ENCODE measurements at regions not wholly inside any gene's neighbourhood (a gene's known extent, or its start where the extent isn't known, plus 50 kb on each side); places are given as distances from the start of the nearest gene placed in this dataset.

GRCh38 chr15:31774045-31774444 is 256.3 kb upstream of the CHRNA7 start:
- no peaks in the 10 kb centered on the region for H3K9me3 ChIP-seq
- DNase-seq (ENCODE audit: low spot score) (no peak), ATAC-seq (ENCODE audit: insufficient number of reproducible peaks, low FRiP score, low read depth) (no peak)
- no peaks in the 10 kb centered on the region for H3K27me3 ChIP-seq (replicated peaks; ENCODE audit: insufficient read depth)
- TF ChIP-seq CTCF (IDR thresholded peaks at IDR 0.05): no peak
- H3K4me3 ChIP-seq: no peak overlapping the region
- no peaks in the 10 kb centered on the region for H3K4me1 ChIP-seq (ENCODE audit: control insufficient read depth in 1 of 2, low read depth in 2 of 2)
- H3K36me3 ChIP-seq: no peaks in the 10 kb centered on the region
- no peak overlapping the region for H3K27ac ChIP-seq

GRCh38 chr15:31776039-31776438 is 254.3 kb upstream of the CHRNA7 start:
- Histone ChIP-seq H3K9me3 (no peaks in the 10 kb centered on the region), H3K4me3 (no peak overlapping the region), H3K4me1 (ENCODE audit: control insufficient read depth in 1 of 2, low read depth in 2 of 2) (no peaks in the 10 kb centered on the region), H3K36me3 (no peaks in the 10 kb centered on the region), H3K27ac (no peak overlapping the region), H3K27me3 (replicated peaks; ENCODE audit: insufficient read depth) (no peaks in the 10 kb centered on the region)
- DNase-seq (ENCODE audit: low spot score): no peak
- ATAC-seq (ENCODE audit: insufficient number of reproducible peaks, low FRiP score, low read depth): no peak
- TF ChIP-seq CTCF (IDR thresholded peaks at IDR 0.05): no peak

GRCh38 chr15:31781261-31781660 is 249.1 kb upstream of the CHRNA7 start:
- DNase-seq (ENCODE audit: low spot score) (no peak), ATAC-seq (ENCODE audit: insufficient number of reproducible peaks, low FRiP score, low read depth) (no peak)
- Histone ChIP-seq H3K4me3 (no peak overlapping the region), H3K9me3 (no peaks in the 10 kb centered on the region), H3K27ac (no peak overlapping the region), H3K27me3 (replicated peaks; ENCODE audit: insufficient read depth) (no peaks in the 10 kb centered on the region), H3K4me1 (ENCODE audit: control insufficient read depth in 1 of 2, low read depth in 2 of 2) (no peaks in the 10 kb centered on the region), H3K36me3 (no peaks in the 10 kb centered on the region)
- no peak for TF ChIP-seq CTCF (IDR thresholded peaks at IDR 0.05)

GRCh38 chr15:31782016-31782783 is 248.1 kb upstream of the CHRNA7 start:
- Histone ChIP-seq H3K4me3 (no peak overlapping the region), H3K9me3 (no peaks in the 10 kb centered on the region), H3K36me3 (no peaks in the 10 kb centered on the region), H3K4me1 (ENCODE audit: control insufficient read depth in 1 of 2, low read depth in 2 of 2) (no peaks in the 10 kb centered on the region), H3K27me3 (replicated peaks; ENCODE audit: insufficient read depth) (no peaks in the 10 kb centered on the region), H3K27ac (no peak overlapping the region)
- ATAC-seq (ENCODE audit: insufficient number of reproducible peaks, low FRiP score, low read depth): no peak
- DNase-seq (ENCODE audit: low spot score): no peak
- TF ChIP-seq CTCF (IDR thresholded peaks at IDR 0.05): no peak

- ATAC-seq (ENCODE audit: insufficient number of reproducible peaks, low FRiP score, low read depth): no peak
- TF ChIP-seq CTCF (IDR thresholded peaks at IDR 0.05): no peak
- Histone ChIP-seq H3K4me1 (ENCODE audit: control insufficient read depth in 1 of 2, low read depth in 2 of 2) (no peaks in the 10 kb centered on the region), H3K4me3 (no peak overlapping the region), H3K27ac (no peak overlapping the region), H3K36me3 (no peaks in the 10 kb centered on the region), H3K9me3 (no peaks in the 10 kb centered on the region), H3K27me3 (replicated peaks; ENCODE audit: insufficient read depth) (no peaks in the 10 kb centered on the region)
- DNase-seq (ENCODE audit: low spot score): no peak
Measured at GRCh38 chr15:31782951-31783350, 247.4 kb upstream of the CHRNA7 start.
